ENCODE measurements at regions not wholly inside any gene's neighbourhood (a gene's known extent, or its start where the extent isn't known, plus 50 kb on each side); places are given as distances from the start of the nearest gene placed in this dataset.
"Not testable (repeated sequence)": the region's sequence is repeated elsewhere in the genome, so short reads cannot be mapped to it uniquely, and the experiment has no call there.

DNA sequence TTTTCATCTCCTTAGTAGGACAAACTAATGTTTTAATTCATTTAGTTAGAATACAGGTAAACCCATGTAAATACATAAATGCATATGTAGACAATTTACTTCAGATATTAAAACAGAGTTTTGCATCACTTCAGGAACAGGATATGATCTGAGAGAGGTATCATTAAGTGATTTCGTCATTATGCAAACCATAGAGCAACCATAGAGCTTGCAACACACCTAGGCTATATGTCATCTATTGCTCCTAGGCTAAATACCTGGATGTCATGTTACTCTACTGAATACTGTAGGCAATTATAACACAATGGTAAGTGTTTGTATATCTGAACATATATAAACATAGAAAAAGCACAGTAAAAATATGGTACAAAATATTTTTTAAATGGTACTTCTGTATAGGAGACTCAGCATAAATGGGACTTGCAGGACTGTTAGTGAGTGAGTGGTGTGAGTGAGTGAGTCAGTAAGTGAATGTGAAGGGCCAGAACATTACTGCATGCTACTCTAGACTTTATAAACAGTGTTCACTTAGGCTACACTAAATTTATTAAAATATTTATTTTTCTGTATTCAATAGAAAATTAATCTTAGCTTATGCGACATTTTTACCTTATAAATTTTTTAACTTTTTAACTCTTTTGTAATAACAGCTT lies 1377.5 kb upstream of the CDH9 start:
- DNase-seq, result no peak

DNA sequence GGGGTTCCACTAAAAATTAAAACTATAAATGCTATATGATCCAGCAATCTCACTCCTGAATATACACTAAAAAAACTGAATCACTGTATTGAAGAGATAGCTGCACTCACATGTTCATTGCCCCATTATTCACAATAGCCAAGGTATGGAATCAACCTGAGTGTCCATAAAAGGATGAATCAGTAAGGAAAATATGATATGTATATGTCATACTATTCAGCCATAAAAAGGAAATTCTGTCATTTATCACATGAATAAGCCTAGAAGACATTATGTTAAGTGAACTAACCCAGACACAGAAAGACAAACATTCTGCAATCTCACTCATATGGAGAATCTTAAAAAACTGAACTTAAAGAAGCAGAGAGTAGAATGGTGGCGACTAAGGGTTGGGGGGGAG lies 1376.2 kb upstream of the CDH9 start:
- DNase-seq, result no peak

- no peak for DNase-seq
Observed at GRCh38 chr5:28408651-28409050, 1370.3 kb upstream of the CDH9 start.

GRCh38 chr5:28408186-28408585 lies 1369.8 kb upstream of the CDH9 start:
- no peak for DNase-seq

GRCh38 chr5:28404363-28405071 lies 1366.1 kb upstream of the CDH9 start:
- DNase-seq, result no peak

DNA sequence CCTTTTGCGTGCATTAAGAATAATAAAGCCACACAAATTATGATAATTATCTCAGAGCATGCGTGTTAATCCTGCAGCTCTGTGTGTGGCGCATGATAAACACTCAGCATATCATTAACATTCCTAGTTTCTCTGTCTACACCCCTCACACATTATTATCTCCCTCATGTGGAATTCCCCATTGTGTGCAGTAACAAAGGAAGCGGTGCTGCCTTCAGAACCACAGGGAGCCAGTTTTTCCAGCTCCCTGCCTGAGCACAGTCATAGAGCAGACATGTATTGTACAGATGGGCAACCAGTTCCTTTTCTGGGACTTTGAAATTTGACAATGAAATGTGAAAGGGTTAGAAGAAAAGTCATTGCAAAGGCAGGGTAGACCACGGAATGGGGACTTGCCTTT lies 1365.5 kb upstream of the CDH9 start:
- DNase-seq, result no peak

DNA sequence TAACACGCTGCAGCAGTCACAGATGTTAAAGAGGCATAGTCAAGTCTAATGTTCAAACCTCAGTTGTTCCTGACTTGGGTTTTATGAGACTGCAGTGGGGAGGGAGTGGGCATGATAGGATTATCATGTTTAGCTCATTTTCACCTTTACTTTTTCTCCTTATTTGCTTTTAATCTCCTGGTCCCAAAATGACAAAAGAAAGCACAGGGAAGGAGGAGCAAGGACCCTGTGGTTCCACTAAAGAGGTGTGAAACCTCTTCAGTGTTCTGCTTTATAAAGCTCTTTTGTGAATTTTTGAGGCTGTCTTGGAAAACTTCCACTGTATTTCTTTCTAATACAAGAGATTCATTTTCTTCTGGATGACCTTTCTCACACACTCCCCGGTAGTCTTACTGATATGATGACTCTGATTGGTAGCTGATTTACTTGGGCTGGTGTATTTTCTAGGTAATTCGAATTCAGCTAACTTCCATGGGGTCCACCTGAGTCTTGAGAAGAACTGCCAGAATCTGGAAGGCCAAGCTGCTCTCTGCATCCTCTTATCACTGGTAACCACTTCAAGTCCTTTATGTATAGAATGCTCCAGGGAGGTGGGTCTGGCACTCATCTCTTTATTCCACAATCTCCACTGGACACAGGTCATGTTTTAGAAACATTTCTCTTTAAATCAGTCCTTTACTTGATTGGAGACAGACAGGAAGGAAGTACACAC lies 1364.4 kb upstream of the CDH9 start:
- DNase-seq, result no peak

- no peak for DNase-seq
Observed at GRCh38 chr5:28400076-28400475, 1361.7 kb upstream of the CDH9 start.

DNA sequence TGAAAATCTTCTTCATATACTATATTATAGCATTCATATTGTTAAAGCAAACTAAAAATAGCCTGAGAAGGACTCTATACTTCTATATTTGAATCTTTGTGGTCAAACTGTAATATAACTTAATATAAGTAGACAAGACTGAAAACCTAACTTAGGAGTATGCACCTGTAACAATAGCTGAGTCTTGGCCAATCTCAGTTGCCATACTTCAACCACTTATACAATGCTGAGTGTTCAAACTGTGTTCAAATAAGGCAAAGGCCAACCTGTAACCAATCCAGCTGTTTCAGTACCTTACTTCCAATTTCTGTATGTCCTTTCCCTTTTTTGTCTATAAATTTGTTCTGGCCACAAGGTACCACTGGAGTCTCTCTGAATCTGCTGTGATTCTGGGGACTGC lies 1360.8 kb upstream of the CDH9 start:
- DNase-seq, result no peak

DNA sequence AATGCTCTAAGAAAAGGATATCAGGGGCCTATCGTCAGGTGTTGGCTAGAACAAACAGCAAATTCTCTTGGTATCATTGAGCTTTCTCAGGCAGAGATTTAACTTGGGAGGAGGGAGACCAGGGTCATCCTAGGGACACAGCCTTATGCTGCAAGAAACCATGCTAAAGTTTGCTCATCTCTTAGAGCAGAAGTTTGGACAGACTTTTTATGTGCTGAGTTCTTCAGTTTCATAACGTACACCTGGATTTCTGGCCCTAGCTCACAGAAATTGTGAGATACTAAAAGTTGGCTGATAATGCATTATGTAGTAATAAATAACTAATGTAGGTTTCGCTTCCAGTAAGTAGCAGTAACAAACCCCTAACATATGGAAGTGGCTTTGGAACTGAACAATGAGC lies 1359.8 kb upstream of the CDH9 start:
- no peak for DNase-seq

DNA sequence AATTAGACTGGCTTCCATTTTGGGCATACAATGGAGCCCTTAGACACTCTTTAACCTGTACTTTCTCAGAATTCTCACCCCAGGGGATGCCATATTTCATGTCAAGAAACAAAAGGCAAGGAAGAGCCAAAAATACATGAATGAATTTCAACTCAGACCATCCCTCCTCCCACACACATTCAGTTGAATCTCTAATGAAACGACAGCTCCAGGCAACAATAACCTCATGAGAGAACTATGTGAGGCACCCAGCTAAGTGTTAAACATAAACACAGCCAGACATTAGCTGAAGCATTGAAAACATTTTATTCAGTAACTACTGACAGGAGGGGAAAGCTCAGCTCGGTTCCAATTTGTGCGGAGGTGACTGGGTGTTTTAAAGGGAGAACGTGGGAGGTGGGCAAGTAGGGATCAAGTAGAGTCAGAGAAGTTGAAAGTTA lies 1359.1 kb upstream of the CDH9 start:
- DNase-seq, result no peak

- no peak for DNase-seq
Observed at GRCh38 chr5:28391277-28391676, 1352.9 kb upstream of the CDH9 start.

DNA sequence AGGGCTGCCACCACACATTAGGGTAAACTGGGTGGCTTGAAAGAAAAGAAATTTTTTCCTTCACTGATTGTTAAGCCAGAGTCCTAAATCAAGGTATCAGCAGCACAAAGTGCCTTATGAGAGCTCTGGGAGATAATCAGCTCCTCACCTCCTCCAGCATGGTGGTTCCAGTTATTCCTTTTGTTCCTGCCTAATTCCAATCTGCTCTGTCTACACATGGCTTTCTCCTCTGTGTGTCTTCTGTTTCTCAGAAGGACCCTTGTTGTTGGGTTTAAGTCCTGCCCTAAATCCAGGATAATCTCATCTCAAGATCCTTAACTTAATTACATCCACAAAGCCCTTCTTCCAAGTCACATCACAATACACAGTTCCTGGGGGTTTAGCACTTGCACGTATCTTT lies 1352.0 kb upstream of the CDH9 start:
- DNase-seq, result no peak

DNA sequence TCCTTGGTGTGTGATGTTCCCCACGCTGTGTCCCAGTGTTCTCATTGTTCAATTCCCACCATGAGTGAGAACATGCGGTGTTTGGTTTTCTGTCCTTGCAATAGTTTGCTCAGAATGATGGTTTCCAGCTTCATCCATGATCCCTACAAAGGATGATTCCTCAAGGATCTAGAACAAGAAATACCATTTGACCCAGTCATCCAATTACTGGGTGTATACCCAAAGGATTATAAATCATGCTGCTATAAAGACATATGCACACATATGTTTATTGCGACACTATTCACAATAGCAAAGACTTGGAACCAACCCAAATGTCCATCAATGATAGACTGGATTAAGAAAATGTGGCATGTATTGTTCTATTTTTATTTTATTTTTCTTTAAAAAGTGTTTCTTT lies 1351.3 kb upstream of the CDH9 start:
- not testable (repeated sequence) for DNase-seq

DNA sequence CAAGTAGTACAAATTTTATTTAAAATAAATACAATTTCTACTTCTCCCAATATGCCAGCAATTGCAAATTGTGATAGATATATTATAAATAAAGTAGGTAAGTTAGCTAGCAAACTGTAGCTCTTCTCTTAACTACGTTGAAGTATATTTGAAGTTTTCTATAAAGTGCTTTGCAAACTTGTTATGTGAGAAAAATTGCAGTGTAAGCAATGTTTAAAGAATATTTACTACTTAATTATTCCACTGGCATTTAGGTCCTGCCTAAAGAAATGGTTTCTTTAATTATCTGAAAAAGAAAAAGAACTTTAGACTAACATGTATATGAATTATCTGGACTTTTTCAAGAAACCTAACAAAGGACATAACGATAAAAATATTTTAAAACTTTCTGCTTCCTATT lies 1350.0 kb upstream of the CDH9 start:
- no peak for DNase-seq

DNA sequence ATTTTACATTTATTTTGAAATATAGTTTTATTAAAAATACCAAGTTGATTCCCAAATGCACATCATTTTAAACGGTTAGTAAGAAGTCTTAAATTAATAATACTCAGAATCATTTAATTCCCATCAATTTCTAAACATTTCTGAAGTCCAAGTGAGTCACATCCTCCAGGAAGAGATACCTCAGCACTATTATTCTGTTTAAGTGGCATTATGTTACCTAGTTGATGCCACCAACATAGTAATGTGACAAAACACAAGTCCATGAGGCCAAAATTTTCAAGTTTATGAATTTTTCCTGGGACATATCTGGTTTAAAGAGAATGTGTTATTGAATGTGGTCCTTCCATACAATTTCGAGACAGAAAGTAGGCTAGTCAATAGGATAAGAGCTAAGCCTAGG lies 1348.3 kb upstream of the CDH9 start:
- DNase-seq, result no peak

DNA sequence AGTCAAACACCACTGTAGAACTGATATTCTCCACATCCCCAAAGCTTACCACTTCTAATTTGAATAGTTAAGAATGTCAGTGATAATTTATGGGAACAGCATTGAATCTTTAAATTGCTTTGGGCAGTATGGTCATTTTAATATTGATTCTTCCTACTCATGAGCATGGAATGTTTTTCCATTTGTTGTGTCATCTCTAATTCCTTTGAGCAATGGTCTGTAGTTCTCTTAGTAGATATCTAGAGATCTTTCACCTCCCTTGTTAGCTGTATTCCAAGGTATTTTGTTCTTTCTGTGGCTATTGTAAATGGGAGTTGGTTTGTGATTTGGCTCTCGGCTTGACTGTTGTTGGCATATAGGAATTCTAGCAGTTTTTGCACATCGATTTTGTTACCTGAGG lies 1341.8 kb upstream of the CDH9 start:
- no peak for DNase-seq

DNA sequence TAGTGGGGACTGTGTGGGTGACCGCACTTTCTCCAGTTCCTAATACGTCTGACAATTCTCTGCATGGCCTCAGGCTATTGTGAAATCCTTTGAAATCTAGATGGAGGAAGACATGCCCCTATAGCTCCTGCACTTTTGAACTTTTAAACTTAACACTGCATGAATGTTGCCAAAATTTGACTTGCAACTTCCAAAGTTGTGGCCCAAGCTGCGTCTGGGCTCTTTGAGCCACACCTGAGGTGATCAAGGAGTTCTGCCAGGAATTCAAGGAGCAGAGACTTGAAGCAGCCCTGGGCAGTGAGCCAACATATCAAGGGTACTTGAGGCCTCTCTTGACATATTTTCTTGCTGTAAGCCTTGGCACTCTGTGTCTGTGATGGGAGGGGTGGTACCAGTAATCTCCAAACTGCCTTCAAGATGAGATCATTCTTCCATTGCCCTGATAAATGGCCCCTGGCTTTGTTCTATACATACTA lies 1336.1 kb upstream of the CDH9 start:
- DNase-seq, result no peak

- DNase-seq, result no peak
Observed at GRCh38 chr5:28370896-28371295, 1332.5 kb upstream of the CDH9 start.

GRCh38 chr5:28369418-28369817 lies 1331.0 kb upstream of the CDH9 start:
- DNase-seq, result no peak

DNA sequence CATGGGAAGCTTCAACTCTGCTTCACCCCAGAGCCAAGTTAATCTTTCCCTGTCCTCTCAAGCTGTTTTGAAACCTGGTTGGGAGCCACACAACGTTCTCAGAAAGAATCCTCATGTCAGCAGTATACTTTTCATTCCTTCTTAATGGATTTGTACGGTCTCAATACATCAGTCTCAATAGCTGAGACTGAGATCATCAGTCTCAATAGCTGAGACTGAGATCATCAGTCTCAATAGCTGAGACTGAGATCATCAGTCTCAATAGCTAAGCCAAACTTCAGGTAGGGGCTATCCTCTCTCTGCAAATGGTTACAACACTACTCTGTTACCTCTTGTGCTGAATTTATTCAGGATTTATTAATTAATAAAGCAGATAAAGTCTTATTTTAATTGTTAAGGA lies 1317.4 kb upstream of the CDH9 start:
- no peak for DNase-seq

DNA sequence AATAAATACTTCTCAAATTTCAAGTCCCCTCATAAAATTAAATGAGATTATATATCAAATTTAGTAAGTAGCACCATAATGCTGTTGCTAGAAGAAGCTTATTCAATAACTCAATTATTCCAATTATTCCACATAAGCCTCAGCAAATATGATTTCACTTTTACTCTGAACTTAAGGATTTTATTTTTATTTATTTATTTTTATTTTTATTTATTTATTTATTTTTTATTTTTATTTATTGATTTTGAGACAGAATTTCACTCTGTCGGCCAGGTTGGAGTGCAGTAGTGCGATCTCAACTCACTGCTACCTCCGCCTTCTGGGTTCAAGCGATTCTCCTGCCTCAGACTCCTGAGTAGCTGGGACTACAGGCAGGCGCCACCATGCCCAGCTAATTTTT lies 1308.3 kb upstream of the CDH9 start:
- no peak for DNase-seq

GRCh38 chr5:28344836-28345433 lies 1306.5 kb upstream of the CDH9 start:
- DNase-seq, result no peak

- DNase-seq, result no peak
Observed at GRCh38 chr5:28329176-28329575, 1290.8 kb upstream of the CDH9 start.

Data from CD4-positive, alpha-beta T cell treated with Interleukin-17A for 1 hour (primary cell).